Chondrocyte (in vitro differentiated cells): ENCODE measurements at regions not wholly inside any gene's neighbourhood (a gene's known extent, or its start where the extent isn't known, plus 50 kb on each side); places are given as distances from the start of the nearest gene placed in this dataset.

ENCODE experiments used
- DNase-seq: peaks from one replicate; pipeline ENCODE4 v3.0.0; 2021; ENCODE audit warnings: mixed read lengths, low spot score
- H3K27ac Mint-ChIP-seq: one replicate; pipeline ENCODE4 v1.8.0; 2021; ENCODE audit warnings: mild to moderate bottlenecking, moderate library complexity, mixed read lengths; ENCODE audit not compliant: unreplicated experiment
- H3K27me3 Mint-ChIP-seq: 2 replicates; pipeline ENCODE4 v1.8.0; 2021; ENCODE audit warnings: low read depth, mixed read lengths
- H3K36me3 Mint-ChIP-seq: 2 replicates; pipeline ENCODE4 v1.8.0; 2021; ENCODE audit warnings: low read depth, mixed read lengths
- H3K4me1 Mint-ChIP-seq: 2 replicates; pipeline ENCODE4 v1.8.0; 2021; ENCODE audit warnings: low read depth, mild to moderate bottlenecking, mixed read lengths
- H3K4me3 Mint-ChIP-seq: one replicate; pipeline ENCODE4 v1.8.0; 2021; ENCODE audit warnings: mild to moderate bottlenecking, moderate library complexity, mixed read lengths; ENCODE audit not compliant: unreplicated experiment
- H3K9me3 Mint-ChIP-seq: 2 replicates; pipeline ENCODE4 v1.8.0; 2021; ENCODE audit warnings: low read depth, mixed read lengths
- TF ChIP-seq, protein P1 (sequence below): fragments of 200-600 bp; sonication (generic); IDR thresholded peaks from 2 replicates; pipeline ENCODE4 v1.5.0; 2021; ENCODE audit warnings: antibody characterized with exemption, mild to moderate bottlenecking, moderate library complexity

DNA sequence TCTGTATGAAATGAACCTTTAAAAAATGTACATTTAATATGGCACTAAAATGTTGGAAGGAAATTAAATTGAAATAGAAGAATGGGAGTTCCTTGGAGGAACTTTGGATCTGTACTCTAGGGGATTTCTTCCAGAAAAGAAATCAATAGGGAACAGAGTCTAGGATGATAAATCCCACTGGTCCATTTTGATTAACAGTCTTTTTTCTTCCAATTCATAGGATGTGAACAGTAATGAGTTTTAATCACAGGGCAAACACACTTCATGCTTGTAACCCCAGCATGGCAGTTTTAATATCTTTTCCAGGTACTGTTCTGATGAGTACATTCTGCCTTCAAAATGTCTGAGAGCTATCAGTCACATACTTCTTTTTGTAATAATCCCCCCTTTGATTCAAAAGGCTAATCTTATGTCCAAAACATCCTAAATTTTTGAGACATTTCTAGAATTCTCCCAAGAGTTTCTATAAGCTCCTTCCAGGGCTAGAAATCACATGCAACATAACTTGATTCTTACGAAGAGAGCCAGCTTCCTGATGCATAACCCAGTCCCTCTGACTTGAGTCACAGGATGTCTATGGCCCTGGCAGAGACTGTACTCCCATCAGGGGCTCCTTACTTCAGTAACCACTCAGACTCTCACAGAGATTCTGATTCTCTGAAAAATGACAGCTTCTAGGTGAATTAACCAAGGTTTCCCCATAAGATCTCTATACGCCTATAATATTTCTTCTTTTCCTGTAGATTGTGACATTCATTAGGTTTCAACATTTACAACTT, 112.9 kb downstream of the SLC36A4 start:
- no peak overlapping the region for H3K27ac Mint-ChIP-seq
- no peak for DNase-seq
- H3K36me3 Mint-ChIP-seq: no peaks in the 10 kb centered on the region
- H3K27me3 Mint-ChIP-seq: peaks cover 8% of the 10 kb centered on the region
- no peaks in the 10 kb centered on the region for H3K9me3 Mint-ChIP-seq
- H3K4me3 Mint-ChIP-seq: no peak overlapping the region
- TF ChIP-seq, protein P1, sequence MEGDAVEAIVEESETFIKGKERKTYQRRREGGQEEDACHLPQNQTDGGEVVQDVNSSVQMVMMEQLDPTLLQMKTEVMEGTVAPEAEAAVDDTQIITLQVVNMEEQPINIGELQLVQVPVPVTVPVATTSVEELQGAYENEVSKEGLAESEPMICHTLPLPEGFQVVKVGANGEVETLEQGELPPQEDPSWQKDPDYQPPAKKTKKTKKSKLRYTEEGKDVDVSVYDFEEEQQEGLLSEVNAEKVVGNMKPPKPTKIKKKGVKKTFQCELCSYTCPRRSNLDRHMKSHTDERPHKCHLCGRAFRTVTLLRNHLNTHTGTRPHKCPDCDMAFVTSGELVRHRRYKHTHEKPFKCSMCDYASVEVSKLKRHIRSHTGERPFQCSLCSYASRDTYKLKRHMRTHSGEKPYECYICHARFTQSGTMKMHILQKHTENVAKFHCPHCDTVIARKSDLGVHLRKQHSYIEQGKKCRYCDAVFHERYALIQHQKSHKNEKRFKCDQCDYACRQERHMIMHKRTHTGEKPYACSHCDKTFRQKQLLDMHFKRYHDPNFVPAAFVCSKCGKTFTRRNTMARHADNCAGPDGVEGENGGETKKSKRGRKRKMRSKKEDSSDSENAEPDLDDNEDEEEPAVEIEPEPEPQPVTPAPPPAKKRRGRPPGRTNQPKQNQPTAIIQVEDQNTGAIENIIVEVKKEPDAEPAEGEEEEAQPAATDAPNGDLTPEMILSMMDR: no peak
- peaks cover 3% of the 10 kb centered on the region for H3K4me1 Mint-ChIP-seq

DNA sequence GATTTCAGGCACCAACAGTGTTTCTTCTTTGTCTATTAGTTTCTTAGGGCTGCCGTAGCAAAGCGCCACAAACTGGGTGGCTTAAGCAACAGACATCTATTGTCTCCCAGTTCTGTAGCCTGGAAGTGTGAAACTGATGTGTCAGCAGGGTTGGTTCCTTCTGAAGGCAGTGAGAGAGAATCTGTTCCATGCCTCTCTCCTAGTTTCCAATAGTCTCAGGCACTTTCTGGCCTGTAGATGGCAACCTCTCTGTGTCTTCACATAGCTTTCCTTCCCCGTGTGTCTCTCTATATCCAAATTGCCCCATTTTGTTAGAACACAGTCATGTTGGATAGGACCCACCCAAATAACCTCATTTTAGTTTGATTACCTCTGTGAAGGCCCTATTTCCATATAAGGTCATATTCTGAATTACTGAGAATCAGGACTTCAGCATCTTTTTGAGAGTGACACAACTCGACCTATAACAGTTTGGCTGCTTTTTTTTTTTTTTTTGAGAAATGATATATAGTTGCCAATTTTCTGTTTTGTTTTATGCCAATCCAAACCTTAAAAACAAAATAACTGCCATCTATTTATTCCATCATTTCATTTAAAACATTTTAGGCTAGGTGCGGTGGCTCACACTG, 108.2 kb downstream of the SLC36A4 start:
- DNase-seq: no peak
- peaks cover 2% of the 10 kb centered on the region for H3K27me3 Mint-ChIP-seq
- peaks cover 3% of the 10 kb centered on the region for H3K4me1 Mint-ChIP-seq
- TF ChIP-seq, protein P1: peak; percentile 77
- no peak overlapping the region for H3K27ac Mint-ChIP-seq
- peaks cover 2% of the 10 kb centered on the region for H3K36me3 Mint-ChIP-seq
- no peak overlapping the region for H3K4me3 Mint-ChIP-seq
- peaks cover 10% of the 10 kb centered on the region for H3K9me3 Mint-ChIP-seq
